Ascending aorta (tissue), 2 donors: ENCODE measurements at regions not wholly inside any gene's neighbourhood (a gene's known extent, or its start where the extent isn't known, plus 50 kb on each side); places are given as distances from the start of the nearest gene placed in this dataset.

Source experiments
- DNase-seq, 2 donors: peaks; one replicate each; pipeline ENCODE4 v3.0.0-alpha.2; 2019; ENCODE audit warnings: low spot score in 2 of 2
- H3K27ac ChIP-seq, 2 donors: fragments of 200-600 bp; sonication (generic); one replicate each; pipeline ENCODE4 v1.5.1; 2016 to 2017; ENCODE audit warnings: mild to moderate bottlenecking in 1 of 2
- H3K27me3 ChIP-seq: fragments of 200-600 bp; sonication (generic); one replicate; pipeline ENCODE4 v1.5.1; 2017
- H3K36me3 ChIP-seq, 2 donors: fragments of 200-600 bp; sonication (generic); one replicate each; pipeline ENCODE4 v1.5.1; 2016
- H3K4me1 ChIP-seq, 2 donors: fragments of 200-600 bp; sonication (generic); one replicate each; pipeline ENCODE4 v1.5.1; 2016 to 2017; ENCODE audit warnings: mild to moderate bottlenecking in 1 of 2
- H3K4me3 ChIP-seq, 2 donors: fragments of 200-600 bp; sonication (generic); one replicate each; pipeline ENCODE4 v1.5.1; 2016 to 2017; ENCODE audit warnings: mild to moderate bottlenecking in 1 of 2
- H3K9me3 ChIP-seq, 2 donors: fragments of 200-600 bp; sonication (generic); one replicate each; pipeline ENCODE4 v1.5.1; 2016
- CTCF ChIP-seq, 3 experiments: fragments of 200-600 bp in 2 of 3; fragments of 450-650 bp in 1 of 3; sonication (generic) in 2 of 3; IDR thresholded peaks; one replicate each; pipeline ENCODE4 v1.5.1; 2016 to 2019; ENCODE audit warnings: antibody characterized with exemption in 3 of 3, mild to moderate bottlenecking in 1 of 3, moderate library complexity in 1 of 3
- intact Hi-C: fragments of 100-400 bp; cut with DNase I; formaldehyde crosslinking; loops from one replicate; pipeline ENCODE4 v1.15.1; 2023

- no peak overlapping the region for H3K4me3 ChIP-seq
- intact Hi-C loops, result no loop called here
- no peaks in the 10 kb centered on the region for H3K4me1 ChIP-seq
- H3K36me3 ChIP-seq, result no peaks in the 10 kb centered on the region
- H3K27me3 ChIP-seq, result no peaks in the 10 kb centered on the region
- TF ChIP-seq CTCF (IDR thresholded peaks at IDR 0.05), result no peak
- no peaks in the 10 kb centered on the region for H3K9me3 ChIP-seq
- no peak for DNase-seq
- no peak overlapping the region for H3K27ac ChIP-seq
These were observed 79.7 kb downstream of the NEUROD6 start for GRCh38 chr7:31260851-31261250.

DNA sequence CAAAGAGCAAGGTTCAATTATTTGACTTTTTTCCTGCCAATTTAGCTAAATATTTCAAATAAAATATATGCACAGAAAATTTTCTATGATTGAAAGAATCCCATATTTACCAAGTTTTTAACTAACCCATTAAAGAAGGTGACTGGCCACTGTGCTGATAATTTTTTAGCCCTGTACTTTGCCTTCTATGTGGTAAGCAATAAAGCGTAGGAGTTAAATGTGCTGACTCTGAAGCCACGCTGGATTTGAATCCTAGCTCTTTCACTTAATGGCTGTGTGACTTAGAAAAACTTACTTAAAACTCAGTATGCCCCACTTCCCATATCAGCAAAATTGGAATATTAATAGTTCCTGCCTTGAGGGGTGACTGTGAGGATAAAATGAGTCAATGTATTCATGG is 82.1 kb downstream of the NEUROD6 start:
- intact Hi-C loops, result no loop called here

DNA sequence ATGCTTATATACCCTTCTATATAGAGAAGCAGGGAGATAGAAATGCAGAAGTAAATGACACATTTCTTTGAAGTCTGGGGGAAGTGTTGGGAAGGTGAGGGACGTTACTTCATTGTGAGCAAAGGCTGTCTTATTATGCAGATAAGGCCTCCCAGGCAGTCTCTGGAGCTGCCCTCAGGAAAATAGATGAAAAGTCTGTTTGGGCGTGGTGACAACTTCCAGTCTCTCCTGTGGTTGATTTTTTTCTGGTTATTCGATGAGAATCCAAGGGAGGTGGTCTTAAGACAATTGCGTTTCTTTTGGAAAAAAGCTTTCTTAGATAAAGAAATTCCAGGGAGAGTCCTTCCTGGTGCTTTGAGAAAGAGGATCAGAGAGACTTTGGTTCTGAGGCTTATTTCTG is 84.0 kb downstream of the NEUROD6 start:
- no peaks in the 10 kb centered on the region for H3K4me1 ChIP-seq
- H3K27me3 ChIP-seq, result no peaks in the 10 kb centered on the region
- H3K36me3 ChIP-seq, result no peaks in the 10 kb centered on the region
- intact Hi-C loops, result no loop called here
- H3K27ac ChIP-seq, result no peak overlapping the region
- no peaks in the 10 kb centered on the region for H3K9me3 ChIP-seq
- no peak for TF ChIP-seq CTCF (IDR thresholded peaks at IDR 0.05)
- no peak for DNase-seq
- H3K4me3 ChIP-seq, result no peak overlapping the region

More for the DNA sequence above, 82.1 kb downstream of the NEUROD6 start:
- Histone ChIP-seq H3K4me1 (no peaks in the 10 kb centered on the region), H3K4me3 (no peak overlapping the region), H3K27me3 (no peaks in the 10 kb centered on the region), H3K9me3 (no peaks in the 10 kb centered on the region), H3K36me3 (no peaks in the 10 kb centered on the region), H3K27ac (no peak overlapping the region)
- no peak for DNase-seq
- TF ChIP-seq CTCF (IDR thresholded peaks at IDR 0.05), result no peak

DNA sequence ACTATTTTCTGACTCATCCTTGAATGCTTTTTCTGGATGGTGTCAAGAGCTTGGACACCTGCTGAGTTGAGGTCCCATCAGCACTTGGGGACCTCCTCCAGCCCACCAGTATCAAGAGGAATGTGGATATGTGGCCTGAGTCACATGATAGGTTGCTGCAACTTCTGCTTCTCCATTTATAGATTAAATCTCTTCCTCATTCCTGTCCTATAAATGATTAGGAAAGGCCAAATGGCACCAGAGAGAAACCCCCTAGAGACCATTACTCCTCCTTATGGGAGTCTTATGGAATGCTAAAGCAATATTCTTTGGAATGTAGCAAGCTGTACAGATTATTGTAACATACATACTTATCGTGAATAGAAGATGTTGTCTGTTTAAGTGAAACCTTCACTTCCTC is 85.6 kb downstream of the NEUROD6 start:
- no peak for TF ChIP-seq CTCF (IDR thresholded peaks at IDR 0.05)
- intact Hi-C loops, result no loop called here
- no peaks in the 10 kb centered on the region for H3K36me3 ChIP-seq
- no peaks in the 10 kb centered on the region for H3K4me1 ChIP-seq
- H3K9me3 ChIP-seq, result no peaks in the 10 kb centered on the region
- no peaks in the 10 kb centered on the region for H3K27me3 ChIP-seq
- H3K4me3 ChIP-seq, result no peak overlapping the region
- no peak overlapping the region for H3K27ac ChIP-seq
- no peak for DNase-seq

DNA sequence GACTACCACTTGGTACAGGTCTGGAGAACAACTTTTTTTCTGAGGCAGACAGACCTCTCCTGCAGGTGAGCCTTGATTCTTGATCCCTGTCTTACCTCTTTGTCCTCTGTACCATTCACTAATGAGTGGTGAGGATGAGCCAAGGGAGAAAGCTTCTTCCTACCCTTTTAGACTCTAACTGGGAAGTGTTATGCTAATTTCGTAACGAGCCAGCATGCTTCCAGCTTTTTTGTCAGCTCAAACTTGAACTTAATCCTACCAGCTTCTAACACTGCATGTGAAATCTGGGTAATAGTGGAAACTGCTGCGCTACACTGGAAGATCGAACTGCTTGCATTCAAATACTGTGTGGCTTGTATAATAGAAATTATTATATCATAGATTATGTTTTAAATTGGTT is 87.0 kb downstream of the NEUROD6 start:
- intact Hi-C loops, result no loop called here
- H3K36me3 ChIP-seq, result no peaks in the 10 kb centered on the region
- no peak overlapping the region for H3K4me3 ChIP-seq
- H3K27me3 ChIP-seq, result no peaks in the 10 kb centered on the region
- TF ChIP-seq CTCF (IDR thresholded peaks at IDR 0.05), result no peak
- no peaks in the 10 kb centered on the region for H3K9me3 ChIP-seq
- no peak for DNase-seq
- H3K27ac ChIP-seq, result no peak overlapping the region
- no peaks in the 10 kb centered on the region for H3K4me1 ChIP-seq

- no peaks in the 10 kb centered on the region for H3K36me3 ChIP-seq
- no peaks in the 10 kb centered on the region for H3K9me3 ChIP-seq
- no peaks in the 10 kb centered on the region for H3K27me3 ChIP-seq
- DNase-seq, result no peak
- no peak overlapping the region for H3K27ac ChIP-seq
- no peaks in the 10 kb centered on the region for H3K4me1 ChIP-seq
- intact Hi-C loops, result no loop called here
- no peak overlapping the region for H3K4me3 ChIP-seq
- TF ChIP-seq CTCF (IDR thresholded peaks at IDR 0.05), result no peak
These were observed 89.1 kb downstream of the NEUROD6 start for GRCh38 chr7:31251441-31251840.
